ENCODE measurements at regions not wholly inside any gene's neighbourhood (a gene's known extent, or its start where the extent isn't known, plus 50 kb on each side); places are given as distances from the start of the nearest gene placed in this dataset.

GRCh38 chr5:15105799-15106393 is 234.3 kb upstream of the ANKH start:
- TF ChIP-seq FOXM1 (IDR thresholded peaks at IDR 0.05; ENCODE audit: borderline replicate concordance, low read depth) (no peak), ZBTB7A (IDR thresholded peaks at IDR 0.05; ENCODE audit: low read depth) (no peak), REST (IDR thresholded peaks at IDR 0.05; ENCODE audit: low read depth) (no peak), TAF1 (IDR thresholded peaks at IDR 0.05; ENCODE audit: low read depth) (no peak), YY1 (IDR thresholded peaks at IDR 0.05; ENCODE audit: low read depth) (no peak), USF1 (IDR thresholded peaks at IDR 0.05) (no peak), EP300 (IDR thresholded peaks at IDR 0.05; ENCODE audit: borderline replicate concordance) (no peak), EGR1 (IDR thresholded peaks at IDR 0.05) (no peak), CREB1 (IDR thresholded peaks at IDR 0.05; ENCODE audit: low read depth) (no peak), MAX (IDR thresholded peaks at IDR 0.05) (no peak)

Data from Ishikawa (cell line).